22Rv1 (cell line): ENCODE measurements at regions not wholly inside any gene's neighbourhood (a gene's known extent, or its start where the extent isn't known, plus 50 kb on each side); places are given as distances from the start of the nearest gene placed in this dataset.

Source experiments
- ZFX ChIP-seq: fragments of 450-650 bp; IDR thresholded peaks from 2 replicates; pipeline ENCODE4 v1.6.1; 2017; ENCODE audit warnings: antibody characterized with exemption, borderline replicate concordance
- TF ChIP-seq, protein P1 (sequence below): fragments of 450-650 bp; IDR thresholded peaks from 2 replicates; pipeline ENCODE4 v1.5.1; 2017; ENCODE audit warnings: mild to moderate bottlenecking

- TF ChIP-seq, protein P1, sequence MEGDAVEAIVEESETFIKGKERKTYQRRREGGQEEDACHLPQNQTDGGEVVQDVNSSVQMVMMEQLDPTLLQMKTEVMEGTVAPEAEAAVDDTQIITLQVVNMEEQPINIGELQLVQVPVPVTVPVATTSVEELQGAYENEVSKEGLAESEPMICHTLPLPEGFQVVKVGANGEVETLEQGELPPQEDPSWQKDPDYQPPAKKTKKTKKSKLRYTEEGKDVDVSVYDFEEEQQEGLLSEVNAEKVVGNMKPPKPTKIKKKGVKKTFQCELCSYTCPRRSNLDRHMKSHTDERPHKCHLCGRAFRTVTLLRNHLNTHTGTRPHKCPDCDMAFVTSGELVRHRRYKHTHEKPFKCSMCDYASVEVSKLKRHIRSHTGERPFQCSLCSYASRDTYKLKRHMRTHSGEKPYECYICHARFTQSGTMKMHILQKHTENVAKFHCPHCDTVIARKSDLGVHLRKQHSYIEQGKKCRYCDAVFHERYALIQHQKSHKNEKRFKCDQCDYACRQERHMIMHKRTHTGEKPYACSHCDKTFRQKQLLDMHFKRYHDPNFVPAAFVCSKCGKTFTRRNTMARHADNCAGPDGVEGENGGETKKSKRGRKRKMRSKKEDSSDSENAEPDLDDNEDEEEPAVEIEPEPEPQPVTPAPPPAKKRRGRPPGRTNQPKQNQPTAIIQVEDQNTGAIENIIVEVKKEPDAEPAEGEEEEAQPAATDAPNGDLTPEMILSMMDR, result no peak
- no peak for TF ChIP-seq ZFX
Measured at GRCh38 chr12:115264605-115265004, 580.6 kb upstream of the TBX3 start.
